Body of pancreas (tissue), 4 donors: ENCODE measurements at regions not wholly inside any gene's neighbourhood (a gene's known extent, or its start where the extent isn't known, plus 50 kb on each side); places are given as distances from the start of the nearest gene placed in this dataset.

Experiments
- POLR2A ChIP-seq, 3 donors: fragments of 450-650 bp; IDR thresholded peaks; one replicate each; pipeline ENCODE4 v1.6.1; 2016; ENCODE audit warnings: antibody characterized with exemption in 3 of 3, mild to moderate bottlenecking in 2 of 3
- TF ChIP-seq, protein P1 (sequence below), 7 experiments: fragments of 450-650 bp in 4 of 7; fragments of 200-600 bp in 3 of 7; sonication (generic) in 3 of 7; IDR thresholded peaks; one replicate each; pipeline ENCODE4 v1.5.1; 2016 to 2019; ENCODE audit warnings: antibody characterized with exemption in 7 of 7

DNA sequence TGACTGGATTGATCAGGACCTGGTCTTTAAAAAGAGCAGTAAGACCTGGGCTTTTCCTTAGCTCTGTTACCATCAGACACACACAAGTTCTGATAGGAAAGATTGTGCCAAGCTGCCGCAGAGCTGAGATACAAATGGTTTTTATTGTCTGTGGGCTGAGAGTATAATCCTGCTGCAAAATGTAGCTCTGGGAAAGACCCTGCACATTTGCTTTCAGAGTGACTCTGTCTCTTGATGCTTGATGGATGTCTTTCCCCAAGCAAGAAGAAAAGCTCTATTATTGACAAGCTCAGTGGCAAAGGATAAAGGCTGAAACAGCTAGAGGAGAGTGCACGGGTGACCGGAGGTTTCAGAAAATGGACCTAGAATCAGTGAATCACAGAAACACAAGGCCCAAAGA lies 95.3 kb upstream of the PARD3B start:
- TF ChIP-seq, protein P1, sequence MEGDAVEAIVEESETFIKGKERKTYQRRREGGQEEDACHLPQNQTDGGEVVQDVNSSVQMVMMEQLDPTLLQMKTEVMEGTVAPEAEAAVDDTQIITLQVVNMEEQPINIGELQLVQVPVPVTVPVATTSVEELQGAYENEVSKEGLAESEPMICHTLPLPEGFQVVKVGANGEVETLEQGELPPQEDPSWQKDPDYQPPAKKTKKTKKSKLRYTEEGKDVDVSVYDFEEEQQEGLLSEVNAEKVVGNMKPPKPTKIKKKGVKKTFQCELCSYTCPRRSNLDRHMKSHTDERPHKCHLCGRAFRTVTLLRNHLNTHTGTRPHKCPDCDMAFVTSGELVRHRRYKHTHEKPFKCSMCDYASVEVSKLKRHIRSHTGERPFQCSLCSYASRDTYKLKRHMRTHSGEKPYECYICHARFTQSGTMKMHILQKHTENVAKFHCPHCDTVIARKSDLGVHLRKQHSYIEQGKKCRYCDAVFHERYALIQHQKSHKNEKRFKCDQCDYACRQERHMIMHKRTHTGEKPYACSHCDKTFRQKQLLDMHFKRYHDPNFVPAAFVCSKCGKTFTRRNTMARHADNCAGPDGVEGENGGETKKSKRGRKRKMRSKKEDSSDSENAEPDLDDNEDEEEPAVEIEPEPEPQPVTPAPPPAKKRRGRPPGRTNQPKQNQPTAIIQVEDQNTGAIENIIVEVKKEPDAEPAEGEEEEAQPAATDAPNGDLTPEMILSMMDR (IDR thresholded peaks at IDR 0.05) = no peak
- no peak for TF ChIP-seq POLR2A (IDR thresholded peaks at IDR 0.05)
